Kasumi-1 (cell line): ENCODE measurements at regions not wholly inside any gene's neighbourhood (a gene's known extent, or its start where the extent isn't known, plus 50 kb on each side); places are given as distances from the start of the nearest gene placed in this dataset.

Experiments used
- DNase-seq, 2 experiments: peaks; one replicate each; lab custom pipeline; 2025; lab: John Stamatoyannopoulos, UW

GRCh38 chr18:56380685-56381084 lies 257.7 kb downstream of the TXNL1 start:
- no peak for DNase-seq

GRCh38 chr18:56379256-56379655 lies 259.1 kb downstream of the TXNL1 start:
- DNase-seq, result no peak

GRCh38 chr18:56377231-56377630 lies 261.2 kb downstream of the TXNL1 start:
- no peak for DNase-seq

GRCh38 chr18:56374007-56374655 lies 264.3 kb downstream of the TXNL1 start:
- no peak for DNase-seq

GRCh38 chr18:56373601-56374000 lies 264.8 kb downstream of the TXNL1 start:
- no peak for DNase-seq

GRCh38 chr18:56368066-56368465 lies 270.3 kb downstream of the TXNL1 start:
- DNase-seq, result no peak

- no peak for DNase-seq
Measured at GRCh38 chr18:56358608-56359280, 279.6 kb downstream of the TXNL1 start.

GRCh38 chr18:56353663-56354260 lies 284.6 kb downstream of the TXNL1 start:
- DNase-seq, result no peak

- no peak for DNase-seq
Measured at GRCh38 chr18:56351911-56352500, 286.4 kb downstream of the TXNL1 start.

- no peak for DNase-seq
Measured at GRCh38 chr18:56337507-56337906, 300.9 kb downstream of the TXNL1 start.

GRCh38 chr18:56333839-56334238 lies 304.6 kb downstream of the TXNL1 start:
- no peak for DNase-seq

- no peak for DNase-seq
Measured at GRCh38 chr18:56333146-56333545, 305.2 kb downstream of the TXNL1 start.

- DNase-seq, result no peak
Measured at GRCh38 chr18:56332371-56332770, 306.0 kb downstream of the TXNL1 start.

- DNase-seq, result no peak
Measured at GRCh38 chr18:56330366-56331110, 307.9 kb downstream of the TXNL1 start.

- DNase-seq, result no peak
Measured at GRCh38 chr18:56329536-56329935, 308.9 kb downstream of the TXNL1 start.

- no peak for DNase-seq
Measured at GRCh38 chr18:56327191-56327885, 311.1 kb downstream of the TXNL1 start.

GRCh38 chr18:56326336-56327072 lies 311.9 kb downstream of the TXNL1 start:
- DNase-seq, result no peak

- no peak for DNase-seq
Measured at GRCh38 chr18:56323673-56324072, 314.7 kb downstream of the TXNL1 start.

- DNase-seq, result no peak
Measured at GRCh38 chr18:56322406-56322805, 316.0 kb downstream of the TXNL1 start.

GRCh38 chr18:56321470-56321869 lies 316.9 kb downstream of the TXNL1 start:
- no peak for DNase-seq

GRCh38 chr18:56319953-56320352 lies 318.4 kb downstream of the TXNL1 start:
- no peak for DNase-seq
